Stimulated activated CD4-positive, alpha-beta T cell treated with anti-CD3 and anti-CD28 coated beads, Interleukin-12 subunit alpha, Interleukin-12 subunit beta, amount 100 ng/mL, for 4 hours (primary cell): ENCODE measurements at regions not wholly inside any gene's neighbourhood (a gene's known extent, or its start where the extent isn't known, plus 50 kb on each side); places are given as distances from the start of the nearest gene placed in this dataset.
"Not testable (repeated sequence)": the region's sequence is repeated elsewhere in the genome, so short reads cannot be mapped to it uniquely, and the experiment has no call there.

Experiments used
- DNase-seq: peaks from one replicate; pipeline ENCODE4 v3.0.0-alpha.2; 2020

DNA sequence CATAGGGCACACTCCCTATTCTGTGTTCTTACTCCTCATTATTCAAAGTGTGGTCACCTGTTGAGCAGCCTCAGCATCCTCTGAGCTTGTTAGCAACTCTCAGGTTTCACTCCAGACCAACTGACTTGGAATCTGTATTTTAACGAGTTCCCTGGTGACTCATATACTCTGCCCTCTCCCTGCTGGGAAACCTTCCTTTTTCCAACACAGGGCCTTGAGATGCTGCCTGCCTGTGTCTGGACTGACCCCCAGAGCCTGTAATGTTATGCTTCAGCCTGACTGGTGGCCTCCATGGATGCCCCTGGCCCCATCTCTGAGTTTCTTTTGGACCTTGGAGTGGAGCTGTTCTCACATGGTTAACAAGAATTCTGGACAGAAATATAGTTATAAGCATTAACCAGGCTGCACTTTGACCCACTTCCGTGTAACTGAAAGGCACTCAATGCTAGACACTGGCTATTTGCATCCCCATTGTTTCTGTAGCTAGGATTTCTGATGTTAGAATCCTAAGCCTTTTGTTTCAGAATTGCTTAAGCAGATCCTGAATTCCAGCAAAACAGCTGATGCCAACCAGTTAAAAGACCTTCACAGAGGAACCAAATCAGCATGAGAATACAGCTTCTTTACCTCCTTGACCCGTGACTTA, 262.6 kb downstream of the STIM2 start:
- DNase-seq: no peak

DNA sequence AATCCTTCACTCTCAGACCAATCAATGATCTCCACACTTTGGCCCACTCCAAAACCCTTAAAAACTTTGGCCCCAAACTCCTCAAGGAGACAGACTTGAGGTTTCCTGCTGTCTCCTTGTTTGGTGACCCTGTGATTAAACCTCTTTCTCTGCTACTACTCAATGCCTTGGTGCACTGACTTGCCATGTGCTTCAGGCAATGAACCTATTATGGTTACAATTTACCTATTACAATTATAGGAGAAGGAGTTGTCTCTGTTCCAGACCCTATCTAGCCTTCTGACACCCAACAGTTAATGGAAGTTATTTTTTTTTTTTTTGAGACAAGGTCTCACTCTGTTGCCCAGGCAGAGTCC, 263.1 kb downstream of the STIM2 start:
- no peak for DNase-seq

DNA sequence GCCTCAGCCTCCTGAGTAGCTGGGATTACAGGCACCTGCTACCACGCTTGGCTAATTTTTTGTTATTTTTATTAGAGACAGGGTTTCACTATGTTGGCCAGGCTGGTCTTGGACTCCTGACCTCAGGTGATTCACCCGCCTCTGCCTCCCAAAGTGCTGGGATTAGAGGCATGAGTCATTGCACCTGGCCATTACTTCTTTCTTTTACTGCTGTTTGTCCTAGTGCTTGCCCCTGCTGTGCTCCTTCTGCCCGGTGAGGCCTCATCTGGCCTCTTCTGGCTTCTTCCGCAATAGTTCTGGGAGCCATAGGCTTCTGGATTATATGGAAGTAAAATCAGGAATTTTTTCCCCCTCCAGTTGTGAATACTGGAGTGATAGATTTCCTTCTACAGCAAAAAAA, 266.3 kb downstream of the STIM2 start:
- not testable (repeated sequence) for DNase-seq

DNA sequence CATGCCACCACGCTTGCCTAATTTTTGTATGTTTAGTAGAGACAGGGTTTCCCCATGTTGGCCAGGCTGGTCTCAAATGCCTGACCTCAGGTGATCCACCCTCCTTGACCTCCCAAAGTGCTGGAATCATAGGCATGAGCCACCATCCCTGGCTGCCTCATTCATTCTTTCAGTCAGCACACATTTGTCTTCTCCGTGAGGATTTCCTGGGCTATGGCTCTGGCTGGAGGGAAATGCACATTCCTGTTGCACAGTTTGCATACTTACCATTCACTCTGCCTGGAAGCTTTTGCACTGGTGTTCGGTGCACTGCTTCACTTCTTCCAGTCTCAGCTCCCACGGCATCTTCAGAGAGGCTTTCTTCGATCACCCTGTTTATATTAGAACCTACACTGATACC, 267.8 kb downstream of the STIM2 start:
- no peak for DNase-seq

DNA sequence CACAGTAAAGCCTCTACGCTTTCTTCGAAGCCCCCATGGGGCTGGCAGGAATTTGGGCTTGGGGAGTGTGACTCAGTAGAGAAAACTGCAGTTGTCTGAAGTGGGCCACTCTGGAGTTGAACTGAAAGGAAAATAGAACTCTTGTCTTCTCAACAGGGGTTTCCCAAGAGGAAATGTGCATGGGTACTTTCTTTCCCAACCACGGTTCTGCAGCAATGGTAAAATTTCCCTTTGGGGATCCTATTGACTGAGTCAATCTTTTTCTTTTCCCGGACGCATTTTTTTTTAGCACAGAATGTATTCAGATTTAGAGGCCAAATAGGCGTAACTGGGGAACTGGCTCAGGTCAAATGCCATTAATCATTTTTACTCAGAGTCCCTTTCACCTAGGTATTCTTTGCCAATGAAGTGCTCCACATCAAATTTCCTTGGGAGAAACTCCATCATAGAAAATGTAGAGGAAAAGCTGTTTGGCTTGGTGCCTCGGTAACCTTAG, 269.3 kb downstream of the STIM2 start:
- no peak for DNase-seq

DNA sequence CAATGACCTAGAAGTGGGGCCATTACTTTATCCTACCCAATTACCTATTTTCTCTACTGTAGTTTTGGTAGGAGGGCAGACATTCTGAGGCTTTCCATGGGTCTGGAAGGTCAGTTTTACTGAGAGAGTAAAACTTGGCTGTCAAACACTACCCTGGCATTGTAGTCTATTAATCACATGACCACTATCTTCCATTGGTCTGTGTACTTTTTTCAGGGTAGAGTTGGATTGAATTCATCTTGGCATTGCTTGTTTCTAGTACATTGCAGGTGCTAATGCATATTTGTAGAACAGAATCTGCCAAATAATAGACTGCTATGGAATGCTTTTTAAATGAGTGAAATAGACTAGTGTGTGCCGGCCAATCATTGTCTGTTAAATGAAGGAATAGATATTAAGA, 271.9 kb downstream of the STIM2 start:
- no peak for DNase-seq

DNA sequence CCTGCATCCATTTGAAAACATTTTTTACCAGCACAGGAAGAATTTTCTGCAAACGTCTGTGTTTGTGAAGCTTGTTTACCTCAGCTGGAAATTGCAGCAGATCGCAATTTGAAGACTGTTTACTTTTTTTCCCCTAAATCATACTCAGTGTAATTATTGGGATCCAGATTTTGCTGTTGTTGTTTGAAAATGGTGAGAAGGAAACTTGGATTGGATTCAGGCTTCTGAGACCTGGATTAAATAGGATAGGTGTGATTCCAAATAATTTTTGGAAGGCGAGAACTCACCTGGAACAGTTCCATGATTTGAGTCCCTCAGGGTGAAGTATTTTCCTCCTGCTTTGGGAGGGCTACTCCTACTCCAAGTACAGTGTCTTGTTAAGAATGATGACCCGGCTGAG, 279.8 kb downstream of the STIM2 start:
- no peak for DNase-seq

DNA sequence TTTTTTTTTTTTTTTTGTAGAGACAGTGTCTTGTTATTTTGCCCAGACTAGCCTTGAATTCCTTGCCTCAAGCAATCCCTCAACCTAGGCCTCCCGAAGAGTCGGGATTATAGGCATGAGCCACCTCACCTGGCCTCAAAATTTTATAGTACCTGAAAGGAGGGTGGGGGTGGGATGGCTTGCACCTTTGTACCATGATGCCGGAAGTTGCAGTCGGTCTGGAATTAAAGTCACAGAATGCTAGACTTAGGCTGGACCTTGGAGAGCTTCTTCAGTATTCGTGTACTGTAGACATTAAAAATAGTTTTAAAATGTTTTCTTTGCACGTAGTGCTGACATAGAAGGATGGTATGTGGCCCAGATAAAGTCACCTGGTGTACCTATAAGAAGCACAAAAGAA, 280.9 kb downstream of the STIM2 start:
- DNase-seq: no peak

DNA sequence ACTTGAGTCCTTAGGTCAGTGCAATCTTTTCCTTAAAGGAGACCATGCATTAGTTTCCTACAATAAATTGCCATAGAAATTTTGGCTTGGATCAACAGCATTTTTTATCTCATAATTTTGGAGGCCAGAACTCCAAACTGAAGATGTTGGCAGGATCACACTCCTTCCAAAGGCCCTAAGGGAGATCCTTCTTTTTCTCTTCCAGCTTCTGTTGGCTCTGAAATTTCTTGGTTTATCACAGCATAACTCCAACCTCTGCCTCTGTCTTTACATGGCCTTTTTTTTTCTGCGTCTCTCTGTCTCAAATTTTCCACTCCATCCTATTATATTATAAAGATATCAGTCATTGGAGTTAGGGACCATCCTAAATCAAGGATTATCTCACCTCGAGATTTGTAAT, 282.2 kb downstream of the STIM2 start:
- DNase-seq: no peak

DNA sequence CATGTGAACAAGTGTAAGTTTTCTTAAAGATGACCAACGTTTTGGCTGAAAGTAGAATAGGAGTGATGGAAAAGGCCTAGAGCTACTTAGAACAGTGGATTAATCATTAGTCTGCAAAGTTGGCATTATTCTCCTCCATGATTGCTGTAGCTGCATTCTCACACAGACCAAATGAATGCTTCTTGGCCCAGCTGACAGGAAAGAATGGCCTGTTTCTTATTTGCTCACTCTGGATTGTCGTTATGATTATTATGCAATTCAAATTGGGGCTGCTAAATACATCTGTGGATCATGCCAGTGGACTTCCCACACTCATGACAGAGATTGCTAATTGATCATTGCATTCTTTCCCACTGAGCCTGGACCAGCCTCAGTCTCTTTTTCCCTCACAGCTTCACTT, 285.0 kb downstream of the STIM2 start:
- DNase-seq: no peak

DNA sequence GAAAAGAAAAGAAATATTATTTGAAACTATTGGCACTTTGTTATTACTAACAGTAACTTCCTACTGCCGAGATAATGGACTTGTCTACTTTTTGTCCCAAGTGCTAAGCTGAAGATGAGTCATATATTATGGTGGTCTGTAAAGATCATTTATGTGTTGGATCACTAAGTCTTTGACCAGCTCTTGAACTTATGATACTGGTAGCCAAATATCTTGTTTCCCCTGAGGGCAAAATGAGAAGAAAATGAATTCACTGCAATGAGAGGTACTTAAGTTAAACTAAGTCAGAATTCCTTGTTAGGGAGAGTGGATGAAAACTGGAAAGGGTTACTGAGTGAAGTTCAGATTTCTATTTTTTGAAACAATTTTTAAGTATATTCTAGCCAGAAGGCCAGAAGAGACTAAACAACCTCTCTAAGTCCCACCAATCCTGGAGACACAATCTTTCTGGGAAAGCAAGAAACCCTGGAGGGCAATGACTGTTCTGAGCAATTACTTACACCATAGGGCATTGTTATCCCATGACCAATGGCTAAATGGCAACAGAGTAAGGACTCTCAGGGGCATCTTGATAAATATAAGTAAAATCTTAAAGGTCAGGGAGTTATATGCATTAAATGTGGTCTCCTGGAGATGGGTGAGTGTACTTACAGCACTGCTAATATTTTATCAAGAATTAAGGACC, 287.7 kb downstream of the STIM2 start:
- DNase-seq: no peak

DNA sequence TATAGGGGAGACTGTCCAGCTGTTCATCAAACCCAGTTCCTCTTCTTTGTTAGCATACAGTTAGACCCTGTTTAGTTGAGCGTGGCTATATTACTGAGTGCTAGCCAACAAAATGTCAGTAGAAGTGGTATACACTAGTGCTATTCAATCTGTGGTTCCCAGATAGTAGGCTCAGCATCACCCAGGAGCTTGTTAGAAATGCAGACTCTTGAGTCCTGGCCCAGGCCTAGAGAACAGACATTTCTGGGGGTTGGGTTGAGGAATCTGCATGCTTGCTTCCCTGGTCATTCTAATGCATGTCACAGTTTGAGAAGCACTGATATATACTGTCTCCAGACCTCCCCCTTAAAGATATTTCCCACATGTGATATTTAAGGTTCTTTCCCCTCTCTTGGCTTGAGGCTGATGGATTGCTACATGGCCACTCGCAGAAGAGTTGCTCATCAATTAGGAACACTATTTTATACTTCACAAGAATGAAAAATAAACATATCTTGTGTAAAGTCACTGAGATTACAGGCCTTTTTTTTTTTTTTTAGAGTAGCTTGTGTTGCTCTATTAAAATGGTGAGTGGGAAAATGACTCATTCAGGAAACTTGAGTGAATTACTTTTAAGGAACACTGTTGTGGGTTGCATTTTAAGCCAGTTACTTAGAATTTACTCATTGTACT, 289.0 kb downstream of the STIM2 start:
- DNase-seq: no peak

DNA sequence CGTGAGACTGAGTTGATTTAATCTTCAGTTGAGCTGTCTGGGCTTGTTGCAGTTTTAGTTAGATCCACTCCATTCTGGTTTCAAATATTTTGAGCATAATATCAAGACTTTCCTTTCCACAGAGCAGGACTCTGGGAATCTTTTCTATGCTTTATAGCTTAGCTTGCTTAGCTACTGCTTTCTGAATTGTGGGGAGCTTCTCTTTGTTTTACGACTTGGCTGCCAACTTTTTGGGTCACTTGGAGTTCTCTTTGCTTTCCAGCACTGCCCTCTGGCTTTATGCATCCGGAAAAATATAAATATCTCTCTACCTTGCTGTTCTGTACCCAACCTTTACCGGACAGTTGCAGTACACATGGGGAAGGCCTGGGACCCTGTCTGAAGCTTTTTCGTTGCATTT, 292.1 kb downstream of the STIM2 start:
- DNase-seq: no peak

DNA sequence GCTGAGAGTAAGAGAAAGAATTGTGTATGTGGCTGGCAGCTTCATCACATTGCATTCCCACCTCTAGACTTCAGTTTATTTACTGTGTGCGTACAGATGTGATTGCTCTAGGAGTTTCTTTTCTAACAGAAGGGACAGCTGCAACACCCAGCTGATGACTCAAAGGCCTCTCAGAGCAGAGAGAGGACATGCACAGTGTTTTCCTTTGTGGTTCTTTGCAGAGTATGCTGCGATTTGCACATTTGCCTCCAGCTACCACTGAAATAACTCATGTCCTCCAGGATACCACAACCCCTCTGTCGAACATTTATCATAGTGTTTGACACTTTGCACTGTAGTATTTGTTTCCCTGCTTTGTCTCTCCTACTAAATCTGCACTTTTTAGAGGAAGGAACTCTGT, 294.1 kb downstream of the STIM2 start:
- no peak for DNase-seq

DNA sequence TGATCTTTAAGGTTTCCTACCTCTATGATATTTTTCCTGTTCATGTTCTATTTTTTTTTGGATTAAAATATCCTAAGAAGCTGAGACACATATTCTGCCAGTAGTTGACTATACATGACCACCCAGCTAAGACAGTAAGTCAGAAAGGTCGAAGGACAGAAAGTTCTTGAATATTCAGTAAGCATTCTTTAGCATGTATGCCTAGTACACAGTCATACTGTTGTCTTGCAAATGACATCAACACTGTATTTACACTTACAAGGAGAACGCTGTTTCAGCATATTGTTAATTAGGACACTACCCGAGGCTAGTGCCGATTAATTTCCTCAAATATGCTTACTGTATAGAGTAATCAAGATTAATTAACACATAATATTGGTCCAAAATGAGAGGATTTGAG, 300.6 kb downstream of the STIM2 start:
- no peak for DNase-seq

DNA sequence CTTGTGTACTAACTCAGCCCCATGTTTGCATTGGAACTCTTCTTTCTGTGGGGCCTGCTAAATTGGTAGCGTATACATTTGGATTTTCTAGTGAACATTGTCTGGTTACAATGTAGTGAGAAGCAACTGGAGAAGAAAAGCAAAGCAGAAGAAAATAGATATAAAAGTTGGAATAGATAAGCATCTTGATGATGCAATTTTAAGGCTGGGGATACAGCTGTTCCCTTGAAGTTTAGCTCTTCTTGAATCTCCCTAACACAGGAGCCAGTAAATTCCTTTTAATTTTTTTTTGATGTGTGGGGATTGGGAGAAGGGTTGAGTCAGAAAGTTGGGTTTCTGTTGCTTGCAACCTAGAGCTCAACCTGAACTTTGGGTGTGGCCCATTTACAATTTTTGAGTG, 308.1 kb downstream of the STIM2 start:
- no peak for DNase-seq

DNA sequence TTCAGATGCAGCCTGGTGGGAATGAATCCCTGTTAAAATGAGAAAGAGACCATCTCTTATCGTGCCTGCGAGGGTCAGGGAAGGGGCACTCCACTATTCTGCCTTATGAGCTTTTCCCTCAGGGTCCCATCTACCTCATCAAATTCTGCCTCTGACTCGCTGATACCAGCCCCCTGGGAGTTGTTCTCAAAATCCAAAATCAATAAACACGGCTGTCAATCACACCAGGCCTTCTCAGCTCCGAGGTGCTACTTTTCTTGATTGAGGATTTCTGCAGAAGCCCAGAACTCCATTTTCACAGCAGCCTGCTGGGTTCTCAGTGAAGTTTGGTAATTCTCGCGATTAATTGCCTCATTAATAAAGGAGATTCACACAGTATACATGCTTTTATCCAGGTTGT, 312.6 kb downstream of the STIM2 start:
- no peak for DNase-seq

DNA sequence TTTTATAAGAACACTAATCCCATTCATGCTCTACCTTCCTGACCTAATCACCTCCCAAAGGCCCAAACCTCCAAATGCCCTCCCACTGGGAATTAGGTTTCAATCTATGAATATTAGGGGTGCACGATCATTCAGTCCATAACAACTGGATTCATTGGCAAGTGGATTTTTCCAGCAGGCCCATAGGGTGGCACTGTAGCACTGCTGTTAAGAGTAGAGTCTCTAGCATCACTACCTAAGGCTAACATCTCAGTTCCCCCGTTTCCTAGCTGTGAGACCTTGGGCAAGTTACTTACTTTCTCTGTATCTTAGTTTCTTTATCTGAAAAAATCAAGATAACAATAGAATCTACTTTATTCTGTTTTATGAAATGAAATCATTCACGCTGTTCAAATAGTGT, 315.8 kb downstream of the STIM2 start:
- DNase-seq: no peak

DNA sequence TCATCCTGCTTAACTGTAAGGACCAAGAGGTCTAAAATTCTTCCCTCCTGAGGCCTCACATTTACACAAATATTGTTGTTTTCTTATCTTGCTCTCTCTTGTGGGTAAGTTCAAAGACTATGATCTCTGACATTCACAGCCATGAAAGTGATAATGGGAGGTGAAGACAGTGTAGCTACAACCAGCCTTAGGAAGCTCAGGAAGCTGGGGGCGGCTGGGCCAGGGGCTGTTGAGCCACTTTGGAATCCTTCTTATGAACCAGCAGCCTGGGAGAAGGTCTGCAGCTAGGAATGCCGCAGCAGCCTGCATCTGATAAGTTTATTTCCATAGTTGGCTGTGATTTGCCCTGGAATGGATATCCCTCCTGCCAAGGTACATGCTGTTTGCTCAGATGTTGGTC, 316.2 kb downstream of the STIM2 start:
- no peak for DNase-seq

DNA sequence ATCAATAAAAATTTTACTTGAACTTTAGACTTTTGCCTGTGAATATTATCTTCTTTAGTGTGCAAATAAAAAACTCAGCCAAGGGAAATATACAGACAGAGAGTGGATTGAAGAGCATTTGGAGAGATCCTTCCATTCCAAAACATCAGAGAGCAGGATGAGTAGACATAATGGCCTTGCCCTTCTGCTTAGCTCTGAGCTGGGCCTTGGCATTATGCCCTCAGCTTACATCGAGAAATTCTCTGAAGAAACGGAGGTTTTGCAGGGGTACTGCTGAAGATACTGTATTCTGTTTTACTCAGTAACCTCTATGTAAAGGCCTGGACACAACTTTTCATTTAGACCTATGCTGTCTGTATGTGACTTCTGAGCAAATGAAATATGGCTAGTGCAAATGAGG, 317.4 kb downstream of the STIM2 start:
- no peak for DNase-seq

DNA sequence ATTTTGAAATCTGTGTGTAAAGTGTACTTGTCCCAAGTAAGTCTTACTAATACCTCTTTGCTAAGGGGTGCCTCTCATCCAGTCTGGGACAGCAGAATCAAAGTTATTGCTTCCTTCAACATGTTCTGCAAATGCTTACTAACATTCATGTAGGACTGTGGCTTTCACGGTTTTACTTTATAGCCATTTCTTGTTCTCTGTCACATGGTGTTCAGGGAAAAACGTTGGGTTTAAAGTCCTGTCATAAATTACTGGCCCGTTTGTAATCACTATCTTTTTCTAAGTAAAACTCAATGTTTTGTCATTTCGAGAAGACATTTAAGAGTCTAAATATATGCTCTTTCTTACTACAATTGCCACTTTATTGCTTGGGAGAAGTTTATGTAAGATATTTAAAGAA, 321.1 kb downstream of the STIM2 start:
- DNase-seq: no peak

DNA sequence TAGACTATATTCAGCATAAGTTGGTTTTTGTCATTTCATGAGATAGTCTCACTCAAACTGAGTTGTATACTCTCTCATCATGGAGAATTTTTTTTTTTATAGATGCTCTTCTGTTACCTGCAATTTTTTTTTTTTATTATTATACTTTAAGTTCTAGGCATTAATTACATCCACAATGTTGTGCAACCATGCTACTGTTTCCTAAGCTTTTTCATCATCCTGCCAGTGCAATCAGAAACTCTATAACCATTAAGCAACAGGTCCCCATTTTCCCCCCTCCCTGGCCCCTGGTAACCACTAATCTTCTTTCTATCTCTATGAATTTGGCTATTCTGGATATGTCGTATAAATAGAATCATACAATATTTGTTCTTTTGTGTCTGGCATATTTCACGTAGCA, 321.6 kb downstream of the STIM2 start:
- DNase-seq: no peak

DNA sequence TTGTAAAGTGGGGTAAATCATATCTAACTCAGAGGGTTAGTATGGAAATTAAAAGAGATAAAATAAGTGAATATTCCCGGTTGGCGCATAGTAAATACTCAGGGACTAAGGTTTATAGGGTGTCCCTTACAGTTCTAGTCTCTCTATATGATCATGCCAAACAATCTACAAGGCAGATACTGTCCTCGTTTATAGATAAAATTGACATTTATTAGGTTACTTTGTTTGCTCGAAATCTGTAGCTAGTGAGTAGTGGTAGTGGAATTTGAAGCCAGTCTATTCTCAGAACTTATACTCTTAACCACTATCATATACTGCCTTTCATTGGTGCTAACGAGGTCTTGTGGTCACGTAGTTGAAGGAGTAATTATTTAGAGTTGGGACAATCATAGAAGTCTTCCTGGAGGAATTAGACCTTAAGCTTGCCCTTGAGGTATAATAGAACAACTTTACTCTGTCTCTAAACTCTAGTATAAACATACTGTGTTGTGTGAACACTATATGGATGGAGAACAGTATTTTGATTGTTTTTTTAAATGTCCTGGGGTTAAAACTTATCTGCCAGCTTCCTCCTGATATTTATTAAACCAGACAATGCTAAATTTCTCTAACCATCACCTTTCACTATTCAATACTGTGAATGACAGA, 324.0 kb downstream of the STIM2 start:
- DNase-seq: no peak

DNA sequence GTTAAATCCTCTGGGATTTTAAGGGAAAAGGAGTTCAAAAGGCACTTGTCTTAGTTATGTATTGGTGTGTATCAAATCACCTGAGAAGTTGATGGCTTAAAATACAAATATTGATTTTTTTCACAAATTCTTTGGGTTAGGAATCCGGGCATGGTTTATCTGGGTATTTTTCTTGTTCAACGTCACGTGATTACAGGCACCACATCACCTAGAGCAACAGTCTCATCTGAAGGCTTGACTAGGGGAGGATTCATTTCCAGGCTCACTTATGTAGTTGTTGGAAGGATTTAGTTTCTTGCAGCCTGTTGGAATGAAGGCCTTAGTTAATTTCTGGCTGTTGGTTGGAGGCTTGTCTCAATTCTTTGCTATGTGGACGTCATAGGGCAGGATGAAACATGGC, 326.1 kb downstream of the STIM2 start:
- no peak for DNase-seq
